ENCODE measurements at regions not wholly inside any gene's neighbourhood (a gene's known extent, or its start where the extent isn't known, plus 50 kb on each side); places are given as distances from the start of the nearest gene placed in this dataset.

GRCh38 chr4:175480404-175480803 is 331.7 kb downstream of the GPM6A start (continued):
- no peak for TF ChIP-seq RBBP5 (IDR thresholded peaks at IDR 0.05; ENCODE audit: borderline replicate concordance, low read depth, low read length)
- no peak for TF ChIP-seq CREB1 (IDR thresholded peaks at IDR 0.05)
- no peak for TF ChIP-seq RFX5 (IDR thresholded peaks at IDR 0.05; ENCODE audit: borderline replicate concordance, low read depth, low read length)
- no peak for TF ChIP-seq EZH2 (IDR thresholded peaks at IDR 0.05; ENCODE audit: low read depth, low read length, severe bottlenecking)
- no peak for TF ChIP-seq PHF8 (conservative IDR thresholded peaks at IDR 0.05; ENCODE audit: low read depth, low read length)
- no peak for TF ChIP-seq SIN3A (conservative IDR thresholded peaks at IDR 0.05 in 1 of 2, IDR thresholded peaks at IDR 0.05 in 1 of 2; ENCODE audit: low read depth in 1 of 2, low read length in 2 of 2)
- no peak for TF ChIP-seq SP2 (IDR thresholded peaks at IDR 0.05; ENCODE audit: low read length)

Data from H1 (cell line).